ENCODE measurements at regions not wholly inside any gene's neighbourhood (a gene's known extent, or its start where the extent isn't known, plus 50 kb on each side); places are given as distances from the start of the nearest gene placed in this dataset.
"Not testable (repeated sequence)": the region's sequence is repeated elsewhere in the genome, so short reads cannot be mapped to it uniquely, and the experiment has no call there.

GRCh38 chr1:221045842-221046831 is 166.9 kb downstream of the HLX start:
- Histone ChIP-seq H3K36me3 (ENCODE audit: control insufficient read depth, insufficient read depth, low read length) (no peaks in the 10 kb centered on the region), H3K9ac (no peak overlapping the region), H3K27ac (no peak overlapping the region), H3K4me1 (no peaks in the 10 kb centered on the region), H2AFZ (no peak overlapping the region), H3K4me2 (ENCODE audit: low read length) (no peak overlapping the region), H3K4me3 (ENCODE audit: low read depth, low read length) (no peak overlapping the region), H3K79me2 (no peaks in the 10 kb centered on the region), H3K27me3 (ENCODE audit: control insufficient read depth, insufficient read depth, low read length) (no peaks in the 10 kb centered on the region), H3K9me3 (ENCODE audit: control insufficient read depth, low read length) (no peaks in the 10 kb centered on the region)
- no peak for TF ChIP-seq CTCF (IDR thresholded peaks at IDR 0.05)

GRCh38 chr1:221051391-221051790 is 172.1 kb downstream of the HLX start:
- H3K4me1 ChIP-seq; H3K4me2 ChIP-seq (ENCODE audit: low read length); H3K4me3 ChIP-seq (ENCODE audit: low read depth, low read length); H3K36me3 ChIP-seq (ENCODE audit: control insufficient read depth, insufficient read depth, low read length); H3K79me2 ChIP-seq; H3K9ac ChIP-seq; H2AFZ ChIP-seq; H3K27me3 ChIP-seq (ENCODE audit: control insufficient read depth, insufficient read depth, low read length); H3K27ac ChIP-seq; H3K9me3 ChIP-seq (ENCODE audit: control insufficient read depth, low read length): not testable (repeated sequence)

GRCh38 chr1:221053889-221054288 is 174.6 kb downstream of the HLX start:
- TF ChIP-seq CTCF (IDR thresholded peaks at IDR 0.05) = no peak
- Histone ChIP-seq H3K9me3 (ENCODE audit: control insufficient read depth, low read length) (no peaks in the 10 kb centered on the region), H3K27ac (no peak overlapping the region), H3K27me3 (ENCODE audit: control insufficient read depth, insufficient read depth, low read length) (no peaks in the 10 kb centered on the region), H2AFZ (no peak overlapping the region), H3K4me3 (ENCODE audit: low read depth, low read length) (no peak overlapping the region), H3K4me2 (ENCODE audit: low read length) (no peak overlapping the region), H3K79me2 (no peaks in the 10 kb centered on the region), H3K9ac (no peak overlapping the region), H3K36me3 (ENCODE audit: control insufficient read depth, insufficient read depth, low read length) (no peaks in the 10 kb centered on the region), H3K4me1 (no peaks in the 10 kb centered on the region)

GRCh38 chr1:221059506-221059905 is 180.3 kb downstream of the HLX start:
- H3K79me2 ChIP-seq = no peaks in the 10 kb centered on the region
- TF ChIP-seq CTCF (IDR thresholded peaks at IDR 0.05) = no peak
- no peaks in the 10 kb centered on the region for H3K27me3 ChIP-seq (ENCODE audit: control insufficient read depth, insufficient read depth, low read length)
- H3K27ac ChIP-seq = no peak overlapping the region
- H3K4me1 ChIP-seq = no peaks in the 10 kb centered on the region
- no peak overlapping the region for H3K4me2 ChIP-seq (ENCODE audit: low read length)
- H3K9ac ChIP-seq = no peak overlapping the region
- H3K36me3 ChIP-seq (ENCODE audit: control insufficient read depth, insufficient read depth, low read length) = no peaks in the 10 kb centered on the region
- no peak overlapping the region for H3K4me3 ChIP-seq (ENCODE audit: low read depth, low read length)
- no peak overlapping the region for H2AFZ ChIP-seq
- no peaks in the 10 kb centered on the region for H3K9me3 ChIP-seq (ENCODE audit: control insufficient read depth, low read length)

GRCh38 chr1:221063651-221064050 is 184.4 kb downstream of the HLX start:
- no peaks in the 10 kb centered on the region for H3K9me3 ChIP-seq (ENCODE audit: control insufficient read depth, low read length)
- H3K9ac ChIP-seq = no peak overlapping the region
- H3K36me3 ChIP-seq (ENCODE audit: control insufficient read depth, insufficient read depth, low read length) = no peaks in the 10 kb centered on the region
- TF ChIP-seq CTCF (IDR thresholded peaks at IDR 0.05) = no peak
- no peak overlapping the region for H3K27ac ChIP-seq
- H3K4me2 ChIP-seq (ENCODE audit: low read length) = no peak overlapping the region
- no peak overlapping the region for H3K4me3 ChIP-seq (ENCODE audit: low read depth, low read length)
- H3K79me2 ChIP-seq = no peaks in the 10 kb centered on the region
- H2AFZ ChIP-seq = no peak overlapping the region
- H3K4me1 ChIP-seq = no peaks in the 10 kb centered on the region
- no peaks in the 10 kb centered on the region for H3K27me3 ChIP-seq (ENCODE audit: control insufficient read depth, insufficient read depth, low read length)
